ENCODE measurements at regions not wholly inside any gene's neighbourhood (a gene's known extent, or its start where the extent isn't known, plus 50 kb on each side); places are given as distances from the start of the nearest gene placed in this dataset.

- POLR2A ChIA-PET (ENCODE audit: unreplicated experiment), result no interaction called here
- Histone ChIP-seq H2AFZ (no peak overlapping the region), H4K20me1 (ENCODE audit: insufficient read depth) (no peaks in the 10 kb centered on the region), H3K27ac (no peak overlapping the region), H3K79me2 (ENCODE audit: low read depth) (no peaks in the 10 kb centered on the region), H3K9me2 (ENCODE audit: insufficient read depth) (no peaks in the 10 kb centered on the region), H3K27me3 (ENCODE audit: insufficient read depth, low read depth) (no peaks in the 10 kb centered on the region), H3K4me3 (no peak overlapping the region), H3K36me3 (ENCODE audit: low read depth) (no peaks in the 10 kb centered on the region), H3K4me1 (replicated peaks; ENCODE audit: insufficient read depth) (no peaks in the 10 kb centered on the region), H3K9me3 (ENCODE audit: insufficient read depth, low read depth) (no peaks in the 10 kb centered on the region; the same call in 1 of the 2 replicates), H3K4me2 (no peak overlapping the region), H3F3A (ENCODE audit: insufficient read depth, low read depth) (no peaks in the 10 kb centered on the region)
- no peak for DNase-seq
- no TSS peak for BruUV-seq (replicated peaks)
- intact Hi-C loops (cut with micrococcal nuclease; ENCODE audit: unreplicated experiment), result no loop called here
- CTCF ChIA-PET, result no interaction called here
- TF ChIP-seq, protein P1, sequence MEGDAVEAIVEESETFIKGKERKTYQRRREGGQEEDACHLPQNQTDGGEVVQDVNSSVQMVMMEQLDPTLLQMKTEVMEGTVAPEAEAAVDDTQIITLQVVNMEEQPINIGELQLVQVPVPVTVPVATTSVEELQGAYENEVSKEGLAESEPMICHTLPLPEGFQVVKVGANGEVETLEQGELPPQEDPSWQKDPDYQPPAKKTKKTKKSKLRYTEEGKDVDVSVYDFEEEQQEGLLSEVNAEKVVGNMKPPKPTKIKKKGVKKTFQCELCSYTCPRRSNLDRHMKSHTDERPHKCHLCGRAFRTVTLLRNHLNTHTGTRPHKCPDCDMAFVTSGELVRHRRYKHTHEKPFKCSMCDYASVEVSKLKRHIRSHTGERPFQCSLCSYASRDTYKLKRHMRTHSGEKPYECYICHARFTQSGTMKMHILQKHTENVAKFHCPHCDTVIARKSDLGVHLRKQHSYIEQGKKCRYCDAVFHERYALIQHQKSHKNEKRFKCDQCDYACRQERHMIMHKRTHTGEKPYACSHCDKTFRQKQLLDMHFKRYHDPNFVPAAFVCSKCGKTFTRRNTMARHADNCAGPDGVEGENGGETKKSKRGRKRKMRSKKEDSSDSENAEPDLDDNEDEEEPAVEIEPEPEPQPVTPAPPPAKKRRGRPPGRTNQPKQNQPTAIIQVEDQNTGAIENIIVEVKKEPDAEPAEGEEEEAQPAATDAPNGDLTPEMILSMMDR (conservative IDR thresholded peaks at IDR 0.05), result no peak
These were observed 534.0 kb upstream of the FMR1 start for GRCh38 chrX:147377728-147378127.

DNA sequence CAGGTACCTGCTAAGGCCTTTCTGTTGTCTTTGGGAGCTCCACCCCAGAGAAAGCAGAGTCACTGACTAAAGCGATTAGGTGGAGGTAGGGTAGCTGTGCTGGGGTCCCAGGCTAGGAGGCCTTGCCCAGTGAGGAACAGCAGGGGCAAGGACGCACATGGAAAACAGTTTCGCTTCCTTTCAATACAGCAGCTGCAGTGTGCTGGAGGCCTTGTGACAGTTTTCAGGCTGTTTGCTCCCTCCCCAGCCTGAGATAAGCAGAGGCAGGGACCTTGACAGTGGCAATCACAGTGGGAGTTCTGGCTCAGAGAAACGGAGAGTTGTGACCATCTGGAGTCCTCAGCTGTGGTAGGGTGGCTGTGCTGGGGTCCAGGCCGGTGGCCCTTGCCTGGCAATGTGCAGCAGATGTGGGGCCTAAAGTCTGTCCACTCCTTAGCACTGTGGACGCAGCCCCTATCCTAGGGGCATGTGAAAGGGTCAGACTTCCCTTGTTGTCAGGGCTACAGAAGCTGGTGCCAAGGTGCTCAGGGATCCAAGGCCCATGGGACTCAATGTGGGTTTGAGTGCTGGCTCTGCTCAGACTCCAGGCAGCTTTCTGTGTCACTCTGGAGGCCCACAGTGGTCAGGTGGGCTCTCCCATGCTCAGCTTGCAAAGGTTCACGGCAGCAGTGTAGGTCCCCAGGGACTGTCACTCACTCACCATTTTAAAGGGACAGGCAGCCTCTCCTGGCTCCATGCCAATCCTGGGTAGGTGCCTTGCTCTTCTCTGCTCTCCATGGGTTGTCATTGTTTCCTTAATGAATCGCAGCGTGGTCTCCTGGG, 534.9 kb upstream of the FMR1 start:
- TF ChIP-seq, protein P1 (conservative IDR thresholded peaks at IDR 0.05), result no peak
- TF ChIP-seq EZH2 (IDR thresholded peaks at IDR 0.05; ENCODE audit: low read depth), result no peak
- no peaks in the 10 kb centered on the region for H4K20me1 ChIP-seq (ENCODE audit: insufficient read depth)
- DNase-seq, result no peak
- no peaks in the 10 kb centered on the region for H3K9me2 ChIP-seq (ENCODE audit: insufficient read depth)
- no peak overlapping the region for H3K4me2 ChIP-seq
- H3K9me3 ChIP-seq (ENCODE audit: insufficient read depth, low read depth), result no peaks in the 10 kb centered on the region; the same call in 1 of the 2 replicates
- no peaks in the 10 kb centered on the region for H3F3A ChIP-seq (ENCODE audit: insufficient read depth, low read depth)
- no peak overlapping the region for H3K27ac ChIP-seq
- POLR2A ChIA-PET (ENCODE audit: unreplicated experiment), result no interaction called here
- H3K36me3 ChIP-seq (ENCODE audit: low read depth), result no peaks in the 10 kb centered on the region
- H2AFZ ChIP-seq, result no peak overlapping the region
- CTCF ChIA-PET, result no interaction called here
- intact Hi-C loops (cut with micrococcal nuclease; ENCODE audit: unreplicated experiment), result no loop called here
- no TSS peak for BruUV-seq (replicated peaks)
- H3K4me3 ChIP-seq, result no peak overlapping the region
- H3K27me3 ChIP-seq (ENCODE audit: insufficient read depth, low read depth), result no peaks in the 10 kb centered on the region
- H3K4me1 ChIP-seq (replicated peaks; ENCODE audit: insufficient read depth), result no peaks in the 10 kb centered on the region
- no peaks in the 10 kb centered on the region for H3K79me2 ChIP-seq (ENCODE audit: low read depth)

GRCh38 chrX:147364896-147365295, 546.8 kb upstream of the FMR1 start:
- BruUV-seq (replicated peaks), result no TSS peak
- H4K20me1 ChIP-seq (ENCODE audit: insufficient read depth), result no peaks in the 10 kb centered on the region
- TF ChIP-seq, protein P1 (conservative IDR thresholded peaks at IDR 0.05), result no peak
- TF ChIP-seq EZH2 (IDR thresholded peaks at IDR 0.05; ENCODE audit: low read depth), result no peak

More at GRCh38 chrX:147364896-147365295, 546.8 kb upstream of the FMR1 start:
- Histone ChIP-seq H3K4me3 (no peak overlapping the region), H3K9me3 (ENCODE audit: insufficient read depth, low read depth) (no peaks in the 10 kb centered on the region), H3K27me3 (ENCODE audit: insufficient read depth, low read depth) (no peaks in the 10 kb centered on the region), H3K79me2 (ENCODE audit: low read depth) (no peaks in the 10 kb centered on the region), H3F3A (ENCODE audit: insufficient read depth, low read depth) (no peaks in the 10 kb centered on the region), H3K4me2 (no peak overlapping the region), H3K4me1 (replicated peaks; ENCODE audit: insufficient read depth) (no peaks in the 10 kb centered on the region), H3K36me3 (ENCODE audit: low read depth) (no peaks in the 10 kb centered on the region), H3K27ac (no peak overlapping the region), H3K9me2 (ENCODE audit: insufficient read depth) (no peaks in the 10 kb centered on the region), H2AFZ (no peak overlapping the region)
- ChIA-PET POLR2A (ENCODE audit: unreplicated experiment) (no interaction called here), CTCF (no interaction called here)
- DNase-seq, result no peak
- intact Hi-C loops (cut with micrococcal nuclease; ENCODE audit: unreplicated experiment), result no loop called here

Data from PC-9 (cell line).